ENCODE measurements at regions not wholly inside any gene's neighbourhood (a gene's known extent, or its start where the extent isn't known, plus 50 kb on each side); places are given as distances from the start of the nearest gene placed in this dataset.

DNA sequence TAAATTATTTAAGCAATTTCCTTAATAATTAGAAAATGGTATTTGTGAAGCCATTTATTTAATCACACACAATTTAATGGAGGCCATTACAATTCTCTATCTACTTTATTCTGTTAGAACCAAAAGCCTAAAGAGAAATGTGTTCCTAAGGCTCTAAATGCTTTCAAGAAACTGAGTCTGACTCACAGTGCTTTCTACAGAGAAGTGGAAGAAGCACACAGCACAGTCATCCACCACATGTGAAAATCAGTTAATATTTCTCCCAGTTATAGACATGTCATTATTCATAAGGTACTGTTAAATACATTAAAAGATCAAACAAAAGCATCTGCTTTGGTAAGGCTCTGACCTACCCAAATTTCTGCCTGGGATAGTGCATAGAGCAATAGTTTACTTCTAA lies 214.4 kb downstream of the ALDH8A1 start:
- no peak overlapping the region for H3K4me3 ChIP-seq (ENCODE audit: low read length)
- no peak overlapping the region for H3K9ac ChIP-seq (ENCODE audit: low read depth, low read length)
- no peaks in the 10 kb centered on the region for H3K36me3 ChIP-seq (ENCODE audit: insufficient read depth, low read length)
- no peaks in the 10 kb centered on the region for H3K4me1 ChIP-seq (ENCODE audit: insufficient read depth, low read length)
- H3K9me3 ChIP-seq (ENCODE audit: insufficient read depth, low read depth, low read length) = no peaks in the 10 kb centered on the region
- no peak overlapping the region for H3K27ac ChIP-seq (ENCODE audit: low read depth, low read length)
- H3K27me3 ChIP-seq (ENCODE audit: insufficient read depth, low read length) = no peaks in the 10 kb centered on the region

DNA sequence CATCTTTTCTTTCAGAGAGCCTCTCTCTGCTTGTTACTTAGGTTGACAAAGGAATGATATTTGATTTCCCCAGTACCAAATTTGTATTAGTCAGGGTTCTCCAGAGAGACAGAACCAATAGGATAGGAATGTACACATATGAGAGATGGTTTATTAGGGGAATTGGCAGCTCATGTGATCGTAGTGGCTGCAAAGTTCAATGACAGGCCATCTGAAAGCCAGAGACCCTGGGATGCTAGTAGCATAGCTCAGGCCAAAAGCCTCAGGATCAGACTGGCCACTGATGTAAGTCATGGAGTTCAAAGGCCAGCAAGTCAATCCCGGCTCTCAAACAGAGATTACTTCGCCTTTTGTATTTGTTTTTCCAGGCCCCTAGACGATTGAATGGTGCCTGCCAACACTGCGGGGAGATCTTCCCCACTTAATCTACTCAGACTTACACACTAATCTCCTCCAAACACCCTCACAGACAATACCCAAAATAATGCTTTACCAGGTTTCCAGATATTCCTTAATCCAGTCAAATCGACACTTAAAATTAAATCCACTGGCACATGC lies 215.5 kb downstream of the ALDH8A1 start:
- H3K9ac ChIP-seq (ENCODE audit: low read depth, low read length) = no peak overlapping the region
- H3K27ac ChIP-seq (ENCODE audit: low read depth, low read length) = no peak overlapping the region
- no peak overlapping the region for H3K4me3 ChIP-seq (ENCODE audit: low read length)
- H3K9me3 ChIP-seq (ENCODE audit: insufficient read depth, low read depth, low read length) = no peaks in the 10 kb centered on the region
- 71% methylated on average over 6 of the region's 6 CpGs for WGBS
- no peaks in the 10 kb centered on the region for H3K36me3 ChIP-seq (ENCODE audit: insufficient read depth, low read length)
- no peaks in the 10 kb centered on the region for H3K27me3 ChIP-seq (ENCODE audit: insufficient read depth, low read length)
- H3K4me1 ChIP-seq (ENCODE audit: insufficient read depth, low read length) = peaks cover 5% of the 10 kb centered on the region; the same call in 1 of the 2 replicates

GRCh38 chr6:134733801-134734200 lies 216.1 kb downstream of the ALDH8A1 start:
- Histone ChIP-seq H3K36me3 (ENCODE audit: insufficient read depth, low read length) (no peaks in the 10 kb centered on the region), H3K9me3 (ENCODE audit: insufficient read depth, low read depth, low read length) (no peaks in the 10 kb centered on the region), H3K27me3 (ENCODE audit: insufficient read depth, low read length) (no peaks in the 10 kb centered on the region), H3K4me3 (ENCODE audit: low read length) (no peak overlapping the region), H3K27ac (ENCODE audit: low read depth, low read length) (no peak overlapping the region), H3K9ac (ENCODE audit: low read depth, low read length) (no peak overlapping the region), H3K4me1 (ENCODE audit: insufficient read depth, low read length) (peaks cover 5% of the 10 kb centered on the region; the same call in 1 of the 2 replicates)
- 100% methylated on average over 1 of the region's 1 CpG for WGBS

DNA sequence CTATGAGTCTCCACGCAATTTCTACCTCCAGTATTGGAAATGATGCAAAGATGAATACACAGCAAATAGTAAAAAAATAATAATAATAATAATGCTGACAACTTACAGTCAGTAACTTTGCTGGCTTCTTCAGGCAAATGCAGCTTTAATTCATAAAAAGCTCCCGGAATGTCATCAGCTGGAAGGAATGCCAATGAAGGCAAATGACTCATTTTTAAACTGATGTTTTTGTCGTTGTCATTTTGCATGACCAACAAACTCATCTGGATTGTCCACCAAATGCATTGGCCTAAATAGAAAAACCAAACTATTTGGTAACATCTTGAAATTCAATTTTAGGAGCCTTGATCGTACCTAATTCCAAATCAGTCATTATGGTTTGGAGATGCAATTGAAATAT lies 217.1 kb downstream of the ALDH8A1 start:
- Histone ChIP-seq H3K4me1 (ENCODE audit: insufficient read depth, low read length) (peaks cover 5% of the 10 kb centered on the region; the same call in 1 of the 2 replicates), H3K27me3 (ENCODE audit: insufficient read depth, low read length) (no peaks in the 10 kb centered on the region), H3K36me3 (ENCODE audit: insufficient read depth, low read length) (no peaks in the 10 kb centered on the region), H3K9me3 (ENCODE audit: insufficient read depth, low read depth, low read length) (no peaks in the 10 kb centered on the region), H3K4me3 (ENCODE audit: low read length) (no peak overlapping the region), H3K9ac (ENCODE audit: low read depth, low read length) (no peak overlapping the region), H3K27ac (ENCODE audit: low read depth, low read length) (no peak overlapping the region)
- WGBS = 84% methylated on average over 3 of the region's 4 CpGs

DNA sequence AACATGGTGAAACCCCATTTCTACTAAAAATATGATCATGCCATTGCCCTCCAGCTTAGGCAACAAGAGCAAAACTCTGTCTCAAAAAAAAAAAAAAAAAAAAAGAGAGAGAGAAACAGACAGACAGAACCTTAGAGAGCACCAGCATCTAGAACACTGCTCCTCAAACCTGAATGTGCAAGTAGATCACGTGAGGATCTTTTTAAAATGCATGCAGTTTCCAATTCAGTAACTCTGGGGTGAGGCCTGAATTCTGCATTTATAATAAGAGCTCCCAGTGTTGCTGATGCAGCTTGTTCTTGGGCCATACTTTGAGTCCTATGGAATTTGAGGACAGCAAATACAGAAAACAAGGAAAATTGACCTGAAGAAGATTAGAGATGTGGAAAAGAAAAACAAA lies 218.3 kb downstream of the ALDH8A1 start:
- Histone ChIP-seq H3K27ac (ENCODE audit: low read depth, low read length) (no peak overlapping the region), H3K27me3 (ENCODE audit: insufficient read depth, low read length) (no peaks in the 10 kb centered on the region), H3K4me3 (ENCODE audit: low read length) (no peak overlapping the region), H3K36me3 (ENCODE audit: insufficient read depth, low read length) (no peaks in the 10 kb centered on the region), H3K9ac (ENCODE audit: low read depth, low read length) (no peak overlapping the region), H3K4me1 (ENCODE audit: insufficient read depth, low read length) (peaks cover 5% of the 10 kb centered on the region; the same call in 1 of the 2 replicates), H3K9me3 (ENCODE audit: insufficient read depth, low read depth, low read length) (no peaks in the 10 kb centered on the region)
- 77% methylated on average over 1 of the region's 1 CpG for WGBS

DNA sequence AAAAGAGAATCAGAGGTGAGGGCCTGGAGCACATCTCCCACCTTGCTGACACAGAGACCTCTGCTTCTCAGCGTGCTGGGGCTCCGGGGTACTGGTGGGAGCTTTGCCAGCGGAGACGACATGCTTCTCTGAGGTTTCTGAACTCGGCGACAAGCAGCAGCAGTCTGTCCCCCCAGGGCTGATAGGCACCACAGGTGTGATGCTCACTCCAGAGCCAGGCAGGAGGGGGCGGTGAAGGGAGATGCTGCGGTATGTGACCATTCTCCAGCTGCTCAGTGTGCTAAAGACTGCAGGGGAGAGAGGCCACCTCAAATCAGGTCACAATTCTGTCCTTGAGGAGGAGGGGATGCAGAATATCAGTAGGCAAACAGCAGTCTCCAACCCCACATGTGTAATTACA lies 219.9 kb downstream of the ALDH8A1 start:
- Histone ChIP-seq H3K9me3 (ENCODE audit: insufficient read depth, low read depth, low read length) (no peaks in the 10 kb centered on the region), H3K9ac (ENCODE audit: low read depth, low read length) (no peak overlapping the region), H3K27ac (ENCODE audit: low read depth, low read length) (no peak overlapping the region), H3K27me3 (ENCODE audit: insufficient read depth, low read length) (no peaks in the 10 kb centered on the region), H3K36me3 (ENCODE audit: insufficient read depth, low read length) (no peaks in the 10 kb centered on the region), H3K4me1 (ENCODE audit: insufficient read depth, low read length) (peaks cover 5% of the 10 kb centered on the region; the same call in 1 of the 2 replicates), H3K4me3 (ENCODE audit: low read length) (no peak overlapping the region)
- 77% methylated on average over 8 of the region's 8 CpGs for WGBS

GRCh38 chr6:134729561-134729960 lies 220.3 kb downstream of the ALDH8A1 start:
- Histone ChIP-seq H3K36me3 (ENCODE audit: insufficient read depth, low read length) (no peaks in the 10 kb centered on the region), H3K9ac (ENCODE audit: low read depth, low read length) (no peak overlapping the region), H3K9me3 (ENCODE audit: insufficient read depth, low read depth, low read length) (no peaks in the 10 kb centered on the region), H3K4me3 (ENCODE audit: low read length) (no peak overlapping the region), H3K27me3 (ENCODE audit: insufficient read depth, low read length) (no peaks in the 10 kb centered on the region), H3K27ac (ENCODE audit: low read depth, low read length) (no peak overlapping the region), H3K4me1 (ENCODE audit: insufficient read depth, low read length) (peaks cover 5% of the 10 kb centered on the region; the same call in 1 of the 2 replicates)
- WGBS = 90% methylated on average over 3 of the region's 4 CpGs

- no peak overlapping the region for H3K27ac ChIP-seq (ENCODE audit: low read depth, low read length)
- peaks cover 5% of the 10 kb centered on the region; the same call in 1 of the 2 replicates for H3K4me1 ChIP-seq (ENCODE audit: insufficient read depth, low read length)
- no peaks in the 10 kb centered on the region for H3K9me3 ChIP-seq (ENCODE audit: insufficient read depth, low read depth, low read length)
- no peak overlapping the region for H3K9ac ChIP-seq (ENCODE audit: low read depth, low read length)
- H3K27me3 ChIP-seq (ENCODE audit: insufficient read depth, low read length) = no peaks in the 10 kb centered on the region
- H3K36me3 ChIP-seq (ENCODE audit: insufficient read depth, low read length) = no peaks in the 10 kb centered on the region
- WGBS = 100% methylated on average over 1 of the region's 2 CpGs
- no peak overlapping the region for H3K4me3 ChIP-seq (ENCODE audit: low read length)
Measured at GRCh38 chr6:134727081-134727480, 222.8 kb downstream of the ALDH8A1 start.

DNA sequence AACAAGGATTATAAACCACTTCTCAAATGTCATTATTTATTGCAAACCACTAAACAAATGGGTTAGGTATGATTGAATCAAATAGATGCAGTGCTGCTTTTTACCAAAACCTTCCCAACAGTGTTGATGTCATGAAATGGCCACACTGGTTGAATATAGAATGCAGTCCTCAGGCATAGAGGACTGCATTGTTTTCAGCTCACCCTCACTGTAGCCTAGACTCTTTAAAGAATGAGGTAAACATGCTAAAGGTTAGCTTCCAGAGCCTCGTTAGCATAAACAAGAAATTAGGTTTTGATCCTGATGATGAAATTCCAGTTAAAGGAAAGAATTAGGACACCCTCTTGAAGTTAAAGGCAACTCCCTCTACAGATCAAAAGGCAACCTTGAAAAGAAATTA lies 224.3 kb downstream of the ALDH8A1 start:
- Histone ChIP-seq H3K36me3 (ENCODE audit: insufficient read depth, low read length) (no peaks in the 10 kb centered on the region), H3K4me1 (ENCODE audit: insufficient read depth, low read length) (peaks cover 5% of the 10 kb centered on the region; the same call in 1 of the 2 replicates), H3K9ac (ENCODE audit: low read depth, low read length) (no peak overlapping the region), H3K9me3 (ENCODE audit: insufficient read depth, low read depth, low read length) (no peaks in the 10 kb centered on the region), H3K4me3 (ENCODE audit: low read length) (no peak overlapping the region), H3K27me3 (ENCODE audit: insufficient read depth, low read length) (no peaks in the 10 kb centered on the region), H3K27ac (ENCODE audit: low read depth, low read length) (no peak overlapping the region)
- 100% methylated on average over 1 of the region's 1 CpG for WGBS

DNA sequence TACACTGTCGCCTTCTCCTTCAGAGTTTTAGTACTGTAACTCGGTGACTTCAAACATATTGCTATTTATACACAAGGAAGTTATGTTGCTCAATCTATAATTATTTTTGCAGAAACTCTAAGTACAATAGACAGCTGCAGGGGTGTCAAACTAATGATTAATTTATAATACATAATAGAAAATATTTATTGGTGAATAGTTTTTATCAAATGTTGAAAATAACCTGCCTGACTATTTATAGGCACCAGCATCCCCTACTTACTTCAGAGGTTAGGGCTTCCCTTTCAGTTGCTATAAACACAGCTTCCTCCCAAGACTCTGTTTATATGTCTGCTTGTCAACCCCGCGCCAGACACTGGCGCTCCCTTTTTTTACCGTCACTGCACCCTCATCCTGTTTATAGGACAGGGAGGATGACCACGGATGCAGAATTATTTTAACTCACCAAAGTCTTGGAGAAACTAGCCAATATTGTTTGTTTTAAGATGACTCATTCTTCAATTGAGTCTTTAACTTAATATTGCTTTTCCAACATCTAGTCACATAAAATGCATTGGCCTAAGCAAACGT lies 225.0 kb downstream of the ALDH8A1 start:
- H3K4me1 ChIP-seq (ENCODE audit: insufficient read depth, low read length) = peaks cover 4% of the 10 kb centered on the region; the same call in 1 of the 2 replicates
- WGBS = 95% methylated on average over 7 of the region's 8 CpGs
- H3K27me3 ChIP-seq (ENCODE audit: insufficient read depth, low read length) = no peaks in the 10 kb centered on the region
- no peak overlapping the region for H3K9ac ChIP-seq (ENCODE audit: low read depth, low read length)
- H3K4me3 ChIP-seq (ENCODE audit: low read length) = no peak overlapping the region
- no peaks in the 10 kb centered on the region for H3K9me3 ChIP-seq (ENCODE audit: insufficient read depth, low read depth, low read length)
- no peak overlapping the region for H3K27ac ChIP-seq (ENCODE audit: low read depth, low read length)
- no peaks in the 10 kb centered on the region for H3K36me3 ChIP-seq (ENCODE audit: insufficient read depth, low read length)

- H3K36me3 ChIP-seq (ENCODE audit: insufficient read depth, low read length) = no peaks in the 10 kb centered on the region
- no peak overlapping the region for H3K4me3 ChIP-seq (ENCODE audit: low read length)
- H3K27me3 ChIP-seq (ENCODE audit: insufficient read depth, low read length) = no peaks in the 10 kb centered on the region
- 100% methylated on average over 2 of the region's 3 CpGs for WGBS
- no peak overlapping the region for H3K27ac ChIP-seq (ENCODE audit: low read depth, low read length)
- H3K9me3 ChIP-seq (ENCODE audit: insufficient read depth, low read depth, low read length) = no peaks in the 10 kb centered on the region
- no peaks in the 10 kb centered on the region for H3K4me1 ChIP-seq (ENCODE audit: insufficient read depth, low read length)
- no peak overlapping the region for H3K9ac ChIP-seq (ENCODE audit: low read depth, low read length)
Measured at GRCh38 chr6:134723081-134723871, 226.6 kb downstream of the ALDH8A1 start.
